Transverse colon (tissue), 4 donors: ENCODE measurements at regions not wholly inside any gene's neighbourhood (a gene's known extent, or its start where the extent isn't known, plus 50 kb on each side); places are given as distances from the start of the nearest gene placed in this dataset.

Source experiments
- DNase-seq: peaks from one replicate; pipeline ENCODE4 v3.0.0-alpha.2; 2019
- H3K27ac ChIP-seq, 4 donors: fragments of 200-600 bp; sonication (generic); 2 replicates each; pipeline ENCODE4 v1.5.1; 2016 to 2018; ENCODE audit warnings: inconsistent platforms in 4 of 4
- H3K27me3 ChIP-seq: fragments of 200-600 bp; sonication (generic); 2 replicates; pipeline ENCODE4 v1.5.1; 2017; ENCODE audit warnings: inconsistent platforms
- H3K36me3 ChIP-seq, 4 donors: fragments of 200-600 bp; sonication (generic); 2 replicates each; pipeline ENCODE4 v1.5.1; 2017 to 2019; ENCODE audit warnings: inconsistent platforms in 4 of 4
- H3K4me1 ChIP-seq, 4 donors: fragments of 200-600 bp; sonication (generic); 2 replicates each; pipeline ENCODE4 v1.5.1; 2017 to 2020; ENCODE audit warnings: inconsistent platforms in 4 of 4
- H3K4me3 ChIP-seq, 4 donors: fragments of 200-600 bp; sonication (generic); 1 replicate in 1 of 4; 2 replicates in 3 of 4; pipeline versions ENCODE4 v1.5.1 to v1.6.1; 2017 to 2019; ENCODE audit warnings: inconsistent platforms in 4 of 4
- H3K9me3 ChIP-seq, 2 donors: fragments of 200-600 bp; sonication (generic); 2 replicates each; pipeline ENCODE4 v1.5.1; 2017 to 2019; ENCODE audit warnings: inconsistent platforms in 2 of 2
- CTCF ChIP-seq, 5 experiments: fragments of 200-600 bp in 3 of 5; fragments of 450-650 bp in 2 of 5; sonication (generic) in 3 of 5; IDR thresholded peaks; 1 replicate in 2 of 5; 2 replicates in 3 of 5; pipeline ENCODE4 v1.5.1; 2016 to 2017; ENCODE audit warnings: antibody characterized with exemption in 5 of 5, inconsistent platforms in 3 of 5, mild to moderate bottlenecking in 2 of 5, moderate library complexity in 1 of 5
- EP300 ChIP-seq: sonication (generic); formaldehyde crosslinking; IDR thresholded peaks from one replicate; pipeline ENCODE4 v1.6.1; 2017; ENCODE audit warnings: antibody characterized with exemption, low read depth
- POLR2A ChIP-seq: fragments of 450-650 bp; IDR thresholded peaks from one replicate; pipeline ENCODE4 v1.6.1; 2016; ENCODE audit warnings: antibody characterized with exemption, mild to moderate bottlenecking, moderate library complexity
- POLR2AphosphoS5 ChIP-seq, 3 donors: sonication (generic); formaldehyde crosslinking; IDR thresholded peaks; one replicate each; pipeline ENCODE4 v1.6.1; 2016; ENCODE audit warnings: antibody characterized with exemption in 3 of 3
- WGBS, 2 donors: methylation state at CpG; one replicate each; pipeline ENCODE4 v1.1.5; 2018; ENCODE audit warnings: low coverage in 1 of 2; 5-methylcytosine and 5-hydroxymethylcytosine counted together
- in situ Hi-C, 4 donors: fragments of 200-750 bp; cut with MboI; loops; one replicate each; pipeline versions ENCODE4 v1.15.0 to v1.15.1; 2017; ENCODE audit warnings: low sequenced_read_pairs in 3 of 4, low pct_ligation_motif_present in 1 of 4, low pct_unique_long_range_greater_than_20kb in 1 of 4
- intact Hi-C: fragments of 100-400 bp; cut with DNase I; formaldehyde crosslinking; loops from one replicate; pipeline ENCODE4 v1.15.1; 2023; ENCODE audit warnings: low total_unique reads

GRCh38 chr2:57728691-57729090 is 317.9 kb upstream of the VRK2 start:
- TF ChIP-seq EP300 = no peak
- TF ChIP-seq POLR2AphosphoS5 (IDR thresholded peaks at IDR 0.05) = no peak
- no peak for TF ChIP-seq CTCF (IDR thresholded peaks at IDR 0.05)
- no peak for TF ChIP-seq POLR2A
- Histone ChIP-seq H3K36me3 (no peaks in the 10 kb centered on the region), H3K9me3 (no peaks in the 10 kb centered on the region), H3K4me1 (no peaks in the 10 kb centered on the region), H3K27me3 (no peaks in the 10 kb centered on the region), H3K27ac (no peak overlapping the region), H3K4me3 (no peak overlapping the region)
- in situ Hi-C loops (no loop called here), intact Hi-C loops (no loop called here)
- 100% methylated on average over 1 of the region's 1 CpG; no CpG with 5 or more reads in 1 of the 2 donors for WGBS, 2 donors
- DNase-seq = no peak

DNA sequence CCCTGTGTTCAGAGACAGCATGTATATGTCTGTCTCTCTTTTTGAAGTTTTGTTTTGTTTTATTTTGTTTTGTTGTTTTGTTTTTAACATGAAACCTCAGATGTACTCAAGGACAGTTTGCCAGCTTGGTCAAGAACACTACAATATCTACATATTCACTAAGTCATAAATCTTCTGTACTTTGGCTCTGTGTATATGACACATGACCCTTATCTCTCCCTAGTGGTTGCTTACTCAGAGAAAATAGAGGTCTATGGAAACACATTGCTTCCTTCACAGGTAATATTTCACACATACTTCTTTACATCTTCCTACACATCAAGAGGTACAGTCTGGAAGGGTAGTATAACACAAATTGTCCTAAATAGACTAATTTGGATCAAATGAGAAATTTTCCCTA is 312.6 kb upstream of the VRK2 start:
- intact Hi-C loops = no loop called here
- no peaks in the 10 kb centered on the region for H3K4me1 ChIP-seq
- H3K27me3 ChIP-seq = no peaks in the 10 kb centered on the region
- H3K9me3 ChIP-seq = no peaks in the 10 kb centered on the region
- in situ Hi-C loops = no loop called here
- no peak overlapping the region for H3K27ac ChIP-seq
- TF ChIP-seq POLR2A (no peak), POLR2AphosphoS5 (IDR thresholded peaks at IDR 0.05) (no peak), EP300 (no peak), CTCF (IDR thresholded peaks at IDR 0.05) (no peak)
- no peaks in the 10 kb centered on the region for H3K36me3 ChIP-seq
- H3K4me3 ChIP-seq = no peak overlapping the region
- DNase-seq = no peak

GRCh38 chr2:57740891-57741290 is 305.7 kb upstream of the VRK2 start:
- Histone ChIP-seq H3K36me3 (no peaks in the 10 kb centered on the region), H3K9me3 (no peaks in the 10 kb centered on the region), H3K27me3 (no peaks in the 10 kb centered on the region), H3K4me1 (no peaks in the 10 kb centered on the region), H3K4me3 (no peak overlapping the region), H3K27ac (no peak overlapping the region)
- in situ Hi-C loops = no loop called here
- no peak for DNase-seq
- TF ChIP-seq CTCF (IDR thresholded peaks at IDR 0.05) (no peak), POLR2A (no peak), EP300 (no peak), POLR2AphosphoS5 (IDR thresholded peaks at IDR 0.05) (no peak)
- intact Hi-C loops = no loop called here
- 68 to 77% methylated on average over 6 of the region's 6 CpGs for WGBS, 2 donors

DNA sequence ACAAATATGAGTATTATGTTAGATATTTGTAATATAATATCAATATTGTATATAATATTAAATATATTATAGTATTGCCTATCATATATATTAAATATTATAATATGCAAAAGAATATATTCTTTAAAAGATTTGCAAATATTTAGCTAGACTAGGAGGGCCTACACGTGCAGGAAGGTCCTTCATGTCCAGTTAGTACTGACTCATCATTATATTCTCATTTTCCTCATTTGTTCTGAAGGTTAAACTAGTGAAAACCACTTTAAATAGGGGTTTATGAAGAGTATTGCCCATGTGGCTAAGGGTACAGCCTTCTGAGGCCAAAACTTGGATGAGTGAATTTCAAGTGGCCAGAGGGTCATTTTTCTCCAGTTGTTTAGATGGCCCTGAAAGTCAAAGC is 293.0 kb upstream of the VRK2 start:
- Histone ChIP-seq H3K27me3 (no peaks in the 10 kb centered on the region), H3K27ac (no peak overlapping the region), H3K4me3 (no peak overlapping the region), H3K36me3 (no peaks in the 10 kb centered on the region), H3K4me1 (no peaks in the 10 kb centered on the region), H3K9me3 (no peaks in the 10 kb centered on the region)
- TF ChIP-seq POLR2AphosphoS5 (IDR thresholded peaks at IDR 0.05) (no peak), CTCF (IDR thresholded peaks at IDR 0.05) (no peak), POLR2A (no peak), EP300 (no peak)
- no peak for DNase-seq
- in situ Hi-C loops = loop anchor here in 1 of 4 donors (25.0 kb wide), 1 partner anchor 684 kb away; no protein-coding TSS in a partner anchor
- 77 to 86% methylated on average over 1 of the region's 1 CpG for WGBS, 2 donors
- intact Hi-C loops = loop anchor here (5.0 kb wide), 1 partner anchor 1379 kb away; no protein-coding TSS in a partner anchor
